Spleen (tissue), 11 donors: ENCODE measurements at regions not wholly inside any gene's neighbourhood (a gene's known extent, or its start where the extent isn't known, plus 50 kb on each side); places are given as distances from the start of the nearest gene placed in this dataset.

ENCODE experiments used
- DNase-seq: peaks from one replicate; pipeline ENCODE4 v3.0.0-alpha.2; 2020
- H3K27ac ChIP-seq, 8 donors: fragments of 200-600 bp; sonication (generic) in 7 of 8; 1 replicate in 4 of 8; 2 replicates in 4 of 8; pipeline versions ENCODE4 v1.5.0 to v1.8.0; 2016 to 2021; ENCODE audit warnings: inconsistent platforms in 4 of 8, mild to moderate bottlenecking in 4 of 8, moderate library complexity in 1 of 8
- H3K27me3 ChIP-seq, 7 donors: fragments of 200-600 bp; sonication (generic) in 6 of 7; replicated peaks in 1 of 7; 1 replicate in 4 of 7; 2 replicates in 3 of 7; pipeline versions ENCODE4 v1.5.0 to v1.8.0; 2016 to 2021; ENCODE audit warnings: inconsistent platforms in 3 of 7, mild to moderate bottlenecking in 1 of 7
- H3K36me3 ChIP-seq, 6 donors: fragments of 200-600 bp; sonication (generic) in 5 of 6; 1 replicate in 4 of 6; 2 replicates in 2 of 6; pipeline versions ENCODE4 v1.5.0 to v1.8.0; 2016 to 2021; ENCODE audit warnings: inconsistent platforms in 2 of 6
- H3K4me1 ChIP-seq, 6 donors: fragments of 200-600 bp; sonication (generic) in 5 of 6; 1 replicate in 3 of 6; 2 replicates in 3 of 6; pipeline versions ENCODE4 v1.5.0 to v1.8.0; 2016 to 2021; ENCODE audit warnings: inconsistent platforms in 3 of 6
- H3K4me3 ChIP-seq, 8 donors: fragments of 200-600 bp; sonication (generic) in 7 of 8; 1 replicate in 4 of 8; 2 replicates in 4 of 8; pipeline versions ENCODE4 v1.5.0 to v1.8.0; 2016 to 2021; ENCODE audit warnings: inconsistent platforms in 4 of 8, mild to moderate bottlenecking in 4 of 8, moderate library complexity in 2 of 8
- H3K9me3 ChIP-seq, 8 donors: fragments of 200-600 bp; sonication (generic) in 7 of 8; 1 replicate in 4 of 8; 2 replicates in 4 of 8; pipeline versions ENCODE4 v1.5.0 to v1.8.0; 2016 to 2021; ENCODE audit warnings: inconsistent platforms in 4 of 8
- POLR2A ChIP-seq, 3 donors: fragments of 450-650 bp; IDR thresholded peaks; one replicate each; pipeline ENCODE4 v1.5.1; 2017; ENCODE audit warnings: antibody characterized with exemption in 3 of 3, mild to moderate bottlenecking in 1 of 3
- POLR2AphosphoS5 ChIP-seq, 3 donors: sonication (generic); formaldehyde crosslinking; IDR thresholded peaks; one replicate each; pipeline ENCODE4 v1.5.1; 2017; ENCODE audit warnings: antibody characterized with exemption in 3 of 3
- WGBS, 5 donors: extraction: QIAGEN DNeasy Blood & Tissue Kit in 3 of 5; methylation state at CpG; one replicate each; pipeline versions ENCODE4 v1.1.5 to v1.1.7; 2013 to 2018; 5-methylcytosine and 5-hydroxymethylcytosine counted together
- intact Hi-C: fragments of 100-400 bp; cut with DNase I; formaldehyde crosslinking; loops from one replicate; pipeline ENCODE4 v1.15.0; 2023; ENCODE audit warnings: low total_unique reads
- TF ChIP-seq, protein P1 (sequence below), 11 experiments: fragments of 200-600 bp in 7 of 11; fragments of 450-650 bp in 4 of 11; sonication (generic) in 4 of 11; IDR thresholded peaks in 8 of 11; conservative IDR thresholded peaks in 3 of 11; 1 replicate in 7 of 11; 2 replicates in 4 of 11; pipeline versions ENCODE4 v1.4.0 to v1.8.0; 2016 to 2021; ENCODE audit warnings: antibody characterized with exemption in 11 of 11, inconsistent platforms in 4 of 11, mild to moderate bottlenecking in 1 of 11
- donor health status: healthy with polysubstance abuse.
- donor health status: DM: no; HTN: no; CAD: no; lungs with moderate emphysema.
- donor health status: DM: no; HTN: no; CAD: no.
- donor health status: Bipolar disorder and iron deficiency.
- donor health status: healthy.
- donor health status: DM: no; HTN: no; CAD: no.
- donor health status: DM: yes; HTN: yes; CAD: no.

GRCh38 chr1:36697836-36698605 lies 215.3 kb upstream of the CSF3R start:
- Histone ChIP-seq H3K27me3 (peaks cover 0 to 68% (median 4%) of the 10 kb centered on the region in 7 donors), H3K36me3 (no peaks in the 10 kb centered on the region), H3K27ac (no peak overlapping the region), H3K9me3 (no peaks in the 10 kb centered on the region), H3K4me3 (no peak overlapping the region), H3K4me1 (no peaks in the 10 kb centered on the region)
- 67 to 76% (median 69%) methylated on average over 4 of the region's 4 CpGs for WGBS, 5 donors
- no peak for DNase-seq
- TF ChIP-seq, protein P1, sequence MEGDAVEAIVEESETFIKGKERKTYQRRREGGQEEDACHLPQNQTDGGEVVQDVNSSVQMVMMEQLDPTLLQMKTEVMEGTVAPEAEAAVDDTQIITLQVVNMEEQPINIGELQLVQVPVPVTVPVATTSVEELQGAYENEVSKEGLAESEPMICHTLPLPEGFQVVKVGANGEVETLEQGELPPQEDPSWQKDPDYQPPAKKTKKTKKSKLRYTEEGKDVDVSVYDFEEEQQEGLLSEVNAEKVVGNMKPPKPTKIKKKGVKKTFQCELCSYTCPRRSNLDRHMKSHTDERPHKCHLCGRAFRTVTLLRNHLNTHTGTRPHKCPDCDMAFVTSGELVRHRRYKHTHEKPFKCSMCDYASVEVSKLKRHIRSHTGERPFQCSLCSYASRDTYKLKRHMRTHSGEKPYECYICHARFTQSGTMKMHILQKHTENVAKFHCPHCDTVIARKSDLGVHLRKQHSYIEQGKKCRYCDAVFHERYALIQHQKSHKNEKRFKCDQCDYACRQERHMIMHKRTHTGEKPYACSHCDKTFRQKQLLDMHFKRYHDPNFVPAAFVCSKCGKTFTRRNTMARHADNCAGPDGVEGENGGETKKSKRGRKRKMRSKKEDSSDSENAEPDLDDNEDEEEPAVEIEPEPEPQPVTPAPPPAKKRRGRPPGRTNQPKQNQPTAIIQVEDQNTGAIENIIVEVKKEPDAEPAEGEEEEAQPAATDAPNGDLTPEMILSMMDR (IDR thresholded peaks at IDR 0.05 in 8 of 11, conservative IDR thresholded peaks at IDR 0.05 in 3 of 11): no peak
- TF ChIP-seq POLR2A (IDR thresholded peaks at IDR 0.05): no peak
- no peak for TF ChIP-seq POLR2AphosphoS5 (IDR thresholded peaks at IDR 0.05)
- intact Hi-C loops: no loop called here

- DNase-seq: no peak
- H3K4me1 ChIP-seq: no peaks in the 10 kb centered on the region
- TF ChIP-seq, protein P1 (IDR thresholded peaks at IDR 0.05 in 8 of 11, conservative IDR thresholded peaks at IDR 0.05 in 3 of 11): no peak
- TF ChIP-seq POLR2A (IDR thresholded peaks at IDR 0.05): no peak
- TF ChIP-seq POLR2AphosphoS5 (IDR thresholded peaks at IDR 0.05): no peak
- H3K36me3 ChIP-seq: no peaks in the 10 kb centered on the region
- no peak overlapping the region for H3K4me3 ChIP-seq
- no peak overlapping the region for H3K27ac ChIP-seq
- intact Hi-C loops: no loop called here
- H3K27me3 ChIP-seq: peaks cover 0 to 76% (median 4%) of the 10 kb centered on the region in 7 donors
- no peaks in the 10 kb centered on the region for H3K9me3 ChIP-seq
- 60 to 84% (median 71%) methylated on average over 3 to 6 of the region's 6 CpGs for WGBS, 5 donors
These were observed 213.7 kb upstream of the CSF3R start for GRCh38 chr1:36696261-36696940.

GRCh38 chr1:36693603-36694002 lies 210.9 kb upstream of the CSF3R start:
- 73 to 85% (median 82%) methylated on average over 11 of the region's 11 CpGs for WGBS, 5 donors
- Histone ChIP-seq H3K27me3 (peaks cover 0 to 73% (median 4%) of the 10 kb centered on the region in 7 donors), H3K4me1 (no peaks in the 10 kb centered on the region), H3K9me3 (no peaks in the 10 kb centered on the region), H3K4me3 (no peak overlapping the region), H3K36me3 (no peaks in the 10 kb centered on the region), H3K27ac (no peak overlapping the region)
- intact Hi-C loops: no loop called here
- DNase-seq: no peak
- TF ChIP-seq POLR2AphosphoS5 (IDR thresholded peaks at IDR 0.05): no peak
- TF ChIP-seq, protein P1 (IDR thresholded peaks at IDR 0.05 in 8 of 11, conservative IDR thresholded peaks at IDR 0.05 in 3 of 11): no peak
- TF ChIP-seq POLR2A (IDR thresholded peaks at IDR 0.05): no peak

DNA sequence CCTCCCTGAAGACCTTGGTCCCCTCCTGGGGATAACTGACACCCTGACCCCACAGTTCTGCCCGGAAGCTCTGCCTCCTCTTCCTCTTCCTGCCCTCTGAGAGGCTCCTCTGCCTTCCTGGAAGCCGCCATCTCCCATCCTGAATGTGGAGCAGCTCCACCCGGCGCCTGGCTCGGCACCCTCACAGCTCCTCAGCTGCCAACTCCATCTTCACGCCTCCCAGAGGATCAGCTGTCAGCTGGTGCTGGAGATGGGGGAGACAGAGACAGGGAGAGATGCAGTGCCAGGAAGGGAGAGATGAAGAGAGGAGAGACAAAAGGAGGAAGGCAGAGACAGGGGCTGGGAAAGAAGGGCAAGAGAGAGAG lies 210.4 kb upstream of the CSF3R start:
- Histone ChIP-seq H3K9me3 (no peaks in the 10 kb centered on the region), H3K27ac (no peak overlapping the region), H3K4me3 (no peak overlapping the region), H3K27me3 (peaks cover 0 to 70% (median 4%) of the 10 kb centered on the region in 7 donors), H3K4me1 (no peaks in the 10 kb centered on the region), H3K36me3 (no peaks in the 10 kb centered on the region)
- intact Hi-C loops: no loop called here
- TF ChIP-seq, protein P1 (IDR thresholded peaks at IDR 0.05 in 8 of 11, conservative IDR thresholded peaks at IDR 0.05 in 3 of 11): no peak
- no peak for TF ChIP-seq POLR2AphosphoS5 (IDR thresholded peaks at IDR 0.05)
- WGBS, 5 donors: 29 to 42% (median 38%) methylated on average over 6 of the region's 6 CpGs
- no peak for DNase-seq
